CD14-positive monocyte (primary cell): ENCODE measurements at regions not wholly inside any gene's neighbourhood (a gene's known extent, or its start where the extent isn't known, plus 50 kb on each side); places are given as distances from the start of the nearest gene placed in this dataset.

Experiments
- DNase-seq, 3 donors: peaks; one replicate each; pipeline ENCODE4 v3.0.0-alpha.2; 2011 to 2022
- H2AFZ ChIP-seq: 2 replicates; pipeline ENCODE4 v1.6.0; 2012; ENCODE audit warnings: mild to moderate bottlenecking, low read depth, low read length, inconsistent platforms; ENCODE audit not compliant: insufficient read depth, poor library complexity, severe bottlenecking
- H3K27ac ChIP-seq, 2 donors: 1 replicate in 1 of 2; 2 replicates in 1 of 2; pipeline ENCODE4 v1.5.1; 2012 to 2013; ENCODE audit warnings: low read length in 2 of 2, control low read depth in 1 of 2, inconsistent platforms in 1 of 2, low read depth in 1 of 2, mild to moderate bottlenecking in 1 of 2
- H3K27me3 ChIP-seq, 2 donors: one replicate each; pipeline versions ENCODE4 v1.6.0 to v1.6.1; 2011 to 2013; ENCODE audit warnings: low read length in 2 of 2; ENCODE audit not compliant: control insufficient read depth in 2 of 2, insufficient read depth in 2 of 2
- H3K36me3 ChIP-seq, 2 donors: replicated peaks in 1 of 2; 1 replicate in 1 of 2; 2 replicates in 1 of 2; pipeline versions ENCODE4 v1.5.1 to v1.6.1; 2012 to 2013; ENCODE audit warnings: low read length in 2 of 2, control low read depth in 1 of 2, inconsistent platforms in 1 of 2, mild to moderate bottlenecking in 1 of 2; ENCODE audit not compliant: insufficient read depth in 2 of 2, control insufficient read depth in 1 of 2
- H3K4me1 ChIP-seq, 2 donors: 1 replicate in 1 of 2; 2 replicates in 1 of 2; pipeline versions ENCODE4 v1.5.1 to v1.6.1; 2012 to 2013; ENCODE audit warnings: low read length in 2 of 2, control low read depth in 1 of 2, inconsistent platforms in 1 of 2, mild to moderate bottlenecking in 1 of 2, moderate library complexity in 1 of 2; ENCODE audit not compliant: insufficient read depth in 2 of 2, control insufficient read depth in 1 of 2
- H3K4me2 ChIP-seq: replicated peaks from 2 replicates; pipeline ENCODE3; 2012; ENCODE audit warnings: low read length, moderate library complexity, mild to moderate bottlenecking; ENCODE audit not compliant: poor library complexity, severe bottlenecking; ENCODE audit errors: extremely low read depth
- H3K4me3 ChIP-seq, 3 experiments: fragments of 200-600 bp in 1 of 3; sonication (generic) in 1 of 3; replicated peaks in 1 of 3; 1 replicate in 2 of 3; 2 replicates in 1 of 3; pipeline ENCODE4 v1.5.1; 2011 to 2013; ENCODE audit warnings: low read length in 3 of 3, mild to moderate bottlenecking in 3 of 3, control low read depth in 2 of 3, low read depth in 2 of 3, inconsistent platforms in 1 of 3, moderate library complexity in 1 of 3
- H3K79me2 ChIP-seq: 2 replicates; pipeline ENCODE4 v1.6.0; 2012; ENCODE audit warnings: mild to moderate bottlenecking, control low read depth, inconsistent platforms, low read length, moderate library complexity; ENCODE audit not compliant: insufficient read depth
- H3K9ac ChIP-seq: 2 replicates; pipeline ENCODE4 v1.6.0; 2017; ENCODE audit warnings: low read length, mild to moderate bottlenecking; ENCODE audit not compliant: insufficient read depth, poor library complexity, severe bottlenecking
- H3K9me3 ChIP-seq, 2 donors: replicated peaks in 1 of 2; 1 replicate in 1 of 2; 2 replicates in 1 of 2; pipeline versions ENCODE4 v1.5.1 to v1.6.1; 2012 to 2013; ENCODE audit warnings: low read length in 2 of 2, control low read depth in 1 of 2; ENCODE audit not compliant: control insufficient read depth in 1 of 2, insufficient read depth in 1 of 2
- H4K20me1 ChIP-seq: 2 replicates; pipeline ENCODE4 v1.6.0; 2012; ENCODE audit warnings: mild to moderate bottlenecking, low read length, control low read depth, moderate library complexity; ENCODE audit not compliant: insufficient read depth
- H3K27ac Mint-ChIP-seq, 7 donors: one replicate each; pipeline ENCODE4 v1.8.0; 2020; ENCODE audit warnings: mild to moderate bottlenecking in 7 of 7, mixed read lengths in 7 of 7, moderate library complexity in 6 of 7, inconsistent platforms in 2 of 7
- H3K27me3 Mint-ChIP-seq, 3 donors: one replicate each; pipeline ENCODE4 v1.8.0; 2021 to 2022; ENCODE audit warnings: low read depth in 3 of 3, mild to moderate bottlenecking in 3 of 3, mixed read lengths in 3 of 3, moderate library complexity in 3 of 3, inconsistent platforms in 1 of 3
- H3K36me3 Mint-ChIP-seq, 2 donors: one replicate each; pipeline ENCODE4 v1.8.0; 2020; ENCODE audit warnings: mixed read lengths in 2 of 2, inconsistent platforms in 1 of 2, mild to moderate bottlenecking in 1 of 2
- H3K4me1 Mint-ChIP-seq: one replicate; pipeline ENCODE4 v1.8.0; 2020; ENCODE audit warnings: mild to moderate bottlenecking, mixed read lengths
- H3K4me3 Mint-ChIP-seq, 2 donors: one replicate each; pipeline ENCODE4 v1.8.0; 2020; ENCODE audit warnings: mild to moderate bottlenecking in 2 of 2, mixed read lengths in 2 of 2, moderate library complexity in 1 of 2
- H3K9me3 Mint-ChIP-seq, 7 donors: one replicate each; pipeline ENCODE4 v1.8.0; 2020 to 2022; ENCODE audit warnings: mixed read lengths in 7 of 7, mild to moderate bottlenecking in 6 of 7, moderate library complexity in 6 of 7, inconsistent platforms in 2 of 7
- CTCF ChIP-seq: fragments of 200-600 bp; IDR thresholded peaks from one replicate; pipeline ENCODE4 v1.8.0; 2022; ENCODE audit warnings: antibody characterized with exemption, mild to moderate bottlenecking
- WGBS: methylation state at CpG from one replicate; pipeline ENCODE4 v1.1.5; 2013; ENCODE audit warnings: missing lambda C conversion rate; ENCODE audit not compliant: insufficient coverage; 5-methylcytosine and 5-hydroxymethylcytosine counted together
- intact Hi-C, 2 donors: fragments of 100-400 bp; cut with micrococcal nuclease; formaldehyde crosslinking; loops; one replicate each; pipeline versions ENCODE4 v1.15.0 to v1.15.1; 2023

GRCh38 chr16:73176577-73177013 is 128.7 kb upstream of the ZFHX3 start:
- Mint-ChIP-seq H3K4me1 (peaks cover 9% of the 10 kb centered on the region), H3K27me3 (peaks cover 1 to 5% (median 3%) of the 10 kb centered on the region in 3 donors), H3K36me3 (no peaks in the 10 kb centered on the region), H3K27ac (no peak overlapping the region), H3K4me3 (no peak overlapping the region), H3K9me3 (peaks cover 0 to 3% (median 0%) of the 10 kb centered on the region in 7 donors)
- Histone ChIP-seq H3K9ac (no peak overlapping the region), H3K4me1 (no peaks in the 10 kb centered on the region), H3K36me3 (no peaks in the 10 kb centered on the region), H3K79me2 (no peaks in the 10 kb centered on the region), H3K27me3 (no peaks in the 10 kb centered on the region), H3K27ac (no peak overlapping the region), H2AFZ (no peak overlapping the region), H4K20me1 (no peaks in the 10 kb centered on the region), H3K4me2 (no peak overlapping the region), H3K4me3 (no peak overlapping the region), H3K9me3 (no peaks in the 10 kb centered on the region)
- intact Hi-C loops = no loop called here
- TF ChIP-seq CTCF = no peak
- peak; percentile 22 to 56 (median 43) for DNase-seq
- no CpG with 5 or more reads among the region's 2 CpGs for WGBS

- Histone ChIP-seq H3K4me2 (no peak overlapping the region), H3K36me3 (no peaks in the 10 kb centered on the region), H3K4me1 (no peaks in the 10 kb centered on the region), H3K4me3 (no peak overlapping the region), H4K20me1 (no peaks in the 10 kb centered on the region), H3K9ac (no peak overlapping the region), H2AFZ (no peak overlapping the region), H3K9me3 (no peaks in the 10 kb centered on the region), H3K79me2 (no peaks in the 10 kb centered on the region), H3K27ac (no peak overlapping the region), H3K27me3 (no peaks in the 10 kb centered on the region)
- H3K27me3 Mint-ChIP-seq = peaks cover 3 to 6% (median 4%) of the 10 kb centered on the region in 3 donors
- H3K4me1 Mint-ChIP-seq = peaks cover 13% of the 10 kb centered on the region
- peaks cover 0 to 3% (median 0%) of the 10 kb centered on the region in 7 donors for H3K9me3 Mint-ChIP-seq
- intact Hi-C loops = no loop called here
- H3K36me3 Mint-ChIP-seq = no peaks in the 10 kb centered on the region
- no peak for TF ChIP-seq CTCF
- DNase-seq = no peak
- no peak overlapping the region for H3K27ac Mint-ChIP-seq
- 92% methylated on average over 14 of the region's 18 CpGs for WGBS
- no peak overlapping the region for H3K4me3 Mint-ChIP-seq
These were observed 125.2 kb upstream of the ZFHX3 start for GRCh38 chr16:73172973-73173709.
